HEK293T (cell line): ENCODE measurements at regions not wholly inside any gene's neighbourhood (a gene's known extent, or its start where the extent isn't known, plus 50 kb on each side); places are given as distances from the start of the nearest gene placed in this dataset.

Experiments used
- ARNT ChIP-seq: fragments of 450-650 bp; IDR thresholded peaks from 2 replicates; pipeline ENCODE4 v1.6.1; 2017; ENCODE audit warnings: mild to moderate bottlenecking
- BHLHE40 ChIP-seq: fragments of 450-650 bp; IDR thresholded peaks from 2 replicates; pipeline ENCODE4 v1.6.1; 2016; ENCODE audit warnings: mild to moderate bottlenecking, moderate library complexity, borderline replicate concordance
- CTBP1 ChIP-seq: fragments of 450-650 bp; IDR thresholded peaks from 2 replicates; pipeline ENCODE4 v1.6.1; 2016; ENCODE audit warnings: borderline replicate concordance
- ELF4 ChIP-seq: fragments of 450-650 bp; IDR thresholded peaks from 2 replicates; pipeline ENCODE4 v1.6.1; 2017; ENCODE audit warnings: antibody characterized with exemption
- FOXA1 ChIP-seq: fragments of 450-650 bp; IDR thresholded peaks from 2 replicates; pipeline ENCODE4 v1.6.1; 2016; ENCODE audit warnings: mild to moderate bottlenecking
- FOXK2 ChIP-seq: fragments of 450-650 bp; IDR thresholded peaks from 2 replicates; pipeline ENCODE4 v1.6.1; 2016; ENCODE audit warnings: mild to moderate bottlenecking
- FOXM1 ChIP-seq: fragments of 450-650 bp; IDR thresholded peaks from 2 replicates; pipeline ENCODE4 v1.6.1; 2017; ENCODE audit warnings: mild to moderate bottlenecking, borderline replicate concordance
- HDGF ChIP-seq: fragments of 450-650 bp; IDR thresholded peaks from 2 replicates; pipeline ENCODE4 v1.6.1; 2017; ENCODE audit warnings: antibody characterized with exemption, borderline replicate concordance
- L3MBTL2 ChIP-seq: fragments of 450-650 bp; conservative IDR thresholded peaks from 2 replicates; pipeline ENCODE4 v1.6.1; 2016; ENCODE audit warnings: mild to moderate bottlenecking
- SP1 ChIP-seq: fragments of 450-650 bp; IDR thresholded peaks from 2 replicates; pipeline ENCODE4 v1.6.1; 2017
- SUZ12 ChIP-seq: fragments of 450-650 bp; IDR thresholded peaks from 2 replicates; pipeline ENCODE4 v1.6.1; 2016; ENCODE audit warnings: mild to moderate bottlenecking
- TARDBP ChIP-seq: fragments of 450-650 bp; IDR thresholded peaks from 2 replicates; pipeline ENCODE4 v1.6.1; 2016

DNA sequence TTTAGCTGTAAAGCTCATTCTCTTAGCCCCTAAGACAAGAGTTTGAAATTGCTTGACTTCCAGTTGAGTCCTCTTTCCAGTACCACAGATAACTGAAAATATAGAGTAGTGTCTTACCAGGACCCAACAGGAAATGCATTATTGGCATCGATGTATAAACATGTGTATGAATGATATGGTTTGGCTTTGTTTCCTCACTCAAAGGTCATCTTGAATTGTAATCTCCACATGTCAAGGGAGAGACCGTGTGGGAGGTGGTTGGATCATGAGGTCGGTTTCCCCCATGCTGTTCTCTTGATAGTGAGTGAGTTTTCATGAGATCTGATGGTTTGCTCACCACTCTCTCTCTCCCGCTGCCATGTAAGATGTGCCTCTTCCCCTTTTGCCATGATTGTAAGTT, 745.0 kb downstream of the TMEM182 start:
- TF ChIP-seq HDGF, result no peak
- no peak for TF ChIP-seq ELF4
- TF ChIP-seq CTBP1, result no peak
- no peak for TF ChIP-seq L3MBTL2
- TF ChIP-seq SUZ12, result no peak
- TF ChIP-seq FOXM1, result no peak
- TF ChIP-seq BHLHE40, result no peak
- TF ChIP-seq TARDBP, result no peak
- TF ChIP-seq FOXK2, result no peak
- no peak for TF ChIP-seq SP1
- no peak for TF ChIP-seq FOXA1
- no peak for TF ChIP-seq ARNT
